Neural cell (in vitro differentiated cells): ENCODE measurements at regions not wholly inside any gene's neighbourhood (a gene's known extent, or its start where the extent isn't known, plus 50 kb on each side); places are given as distances from the start of the nearest gene placed in this dataset.

Experiments used
- EP300 ChIP-seq: fragments of 450-650 bp; conservative IDR thresholded peaks from 2 replicates; pipeline ENCODE4 v1.6.1; 2014; ENCODE audit warnings: antibody characterized with exemption, mild to moderate bottlenecking, moderate library complexity; ENCODE audit not compliant: poor library complexity, severe bottlenecking
- EZH2 ChIP-seq: fragments of 200-600, 300-800 bp; shearing (Covaris generic), sonication (generic); IDR thresholded peaks from 2 replicates; pipeline ENCODE4 v1.6.1; 2014; ENCODE audit warnings: antibody characterized with exemption, low read length, borderline replicate concordance, mild to moderate bottlenecking; ENCODE audit not compliant: insufficient read depth, poor library complexity, severe bottlenecking
- RAD21 ChIP-seq: fragments of 450-650 bp; conservative IDR thresholded peaks from 2 replicates; pipeline ENCODE4 v1.6.1; 2014; ENCODE audit warnings: antibody characterized with exemption, mild to moderate bottlenecking, moderate library complexity
- TAF1 ChIP-seq: IDR thresholded peaks from 2 replicates; pipeline ENCODE4 v1.6.1; 2012; ENCODE audit warnings: low read depth
- TF ChIP-seq, protein P1 (sequence below): fragments of 450-650 bp; IDR thresholded peaks from 2 replicates; pipeline ENCODE4 v1.5.1; 2014; ENCODE audit warnings: antibody characterized with exemption, mild to moderate bottlenecking, moderate library complexity; ENCODE audit not compliant: poor library complexity, severe bottlenecking

DNA sequence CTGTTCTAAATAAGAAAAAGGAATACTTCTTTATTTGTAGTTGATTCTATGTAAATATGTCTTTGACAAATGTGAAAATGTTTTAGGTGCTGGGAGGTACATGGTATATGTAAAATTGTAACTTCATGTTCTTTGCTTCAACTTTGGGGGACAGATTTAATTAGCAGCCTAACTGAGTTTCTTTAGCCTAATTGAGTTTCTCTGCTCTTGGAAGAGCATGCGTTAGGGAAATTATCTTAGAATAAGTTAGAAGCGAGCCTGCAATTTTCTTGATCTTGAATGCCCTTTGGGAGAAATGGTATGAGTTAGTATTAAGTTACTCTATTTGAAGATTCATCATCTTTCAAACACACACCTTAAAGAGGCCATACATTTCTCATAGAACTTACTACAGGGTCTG is 194.3 kb downstream of the AEBP2 start:
- TF ChIP-seq, protein P1, sequence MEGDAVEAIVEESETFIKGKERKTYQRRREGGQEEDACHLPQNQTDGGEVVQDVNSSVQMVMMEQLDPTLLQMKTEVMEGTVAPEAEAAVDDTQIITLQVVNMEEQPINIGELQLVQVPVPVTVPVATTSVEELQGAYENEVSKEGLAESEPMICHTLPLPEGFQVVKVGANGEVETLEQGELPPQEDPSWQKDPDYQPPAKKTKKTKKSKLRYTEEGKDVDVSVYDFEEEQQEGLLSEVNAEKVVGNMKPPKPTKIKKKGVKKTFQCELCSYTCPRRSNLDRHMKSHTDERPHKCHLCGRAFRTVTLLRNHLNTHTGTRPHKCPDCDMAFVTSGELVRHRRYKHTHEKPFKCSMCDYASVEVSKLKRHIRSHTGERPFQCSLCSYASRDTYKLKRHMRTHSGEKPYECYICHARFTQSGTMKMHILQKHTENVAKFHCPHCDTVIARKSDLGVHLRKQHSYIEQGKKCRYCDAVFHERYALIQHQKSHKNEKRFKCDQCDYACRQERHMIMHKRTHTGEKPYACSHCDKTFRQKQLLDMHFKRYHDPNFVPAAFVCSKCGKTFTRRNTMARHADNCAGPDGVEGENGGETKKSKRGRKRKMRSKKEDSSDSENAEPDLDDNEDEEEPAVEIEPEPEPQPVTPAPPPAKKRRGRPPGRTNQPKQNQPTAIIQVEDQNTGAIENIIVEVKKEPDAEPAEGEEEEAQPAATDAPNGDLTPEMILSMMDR, result no peak
- TF ChIP-seq EZH2, result no peak
- no peak for TF ChIP-seq EP300
- TF ChIP-seq RAD21, result no peak
- TF ChIP-seq TAF1, result no peak
